ENCODE measurements at regions not wholly inside any gene's neighbourhood (a gene's known extent, or its start where the extent isn't known, plus 50 kb on each side); places are given as distances from the start of the nearest gene placed in this dataset.

DNA sequence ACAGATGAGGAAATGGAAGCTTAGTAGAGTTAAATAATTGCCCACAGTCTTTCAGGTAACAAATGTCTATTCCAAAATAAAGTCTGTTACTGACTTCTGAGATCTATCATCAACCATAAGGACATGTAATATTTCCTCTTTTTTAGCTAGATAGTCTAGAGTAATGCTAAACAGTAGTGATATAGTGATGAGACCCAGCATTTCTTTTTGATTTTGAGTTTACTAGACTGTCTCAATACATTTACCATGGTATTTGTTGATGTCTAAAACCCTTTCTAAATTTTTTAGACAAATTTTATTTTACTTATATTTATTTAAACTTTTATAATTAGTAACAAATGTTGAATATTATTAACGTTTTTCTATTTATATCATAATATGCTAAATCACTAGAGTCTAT is 465.1 kb upstream of the SLIT2 start:
- no peak for DNase-seq (ENCODE audit: low read depth in 3 of 3)

DNA sequence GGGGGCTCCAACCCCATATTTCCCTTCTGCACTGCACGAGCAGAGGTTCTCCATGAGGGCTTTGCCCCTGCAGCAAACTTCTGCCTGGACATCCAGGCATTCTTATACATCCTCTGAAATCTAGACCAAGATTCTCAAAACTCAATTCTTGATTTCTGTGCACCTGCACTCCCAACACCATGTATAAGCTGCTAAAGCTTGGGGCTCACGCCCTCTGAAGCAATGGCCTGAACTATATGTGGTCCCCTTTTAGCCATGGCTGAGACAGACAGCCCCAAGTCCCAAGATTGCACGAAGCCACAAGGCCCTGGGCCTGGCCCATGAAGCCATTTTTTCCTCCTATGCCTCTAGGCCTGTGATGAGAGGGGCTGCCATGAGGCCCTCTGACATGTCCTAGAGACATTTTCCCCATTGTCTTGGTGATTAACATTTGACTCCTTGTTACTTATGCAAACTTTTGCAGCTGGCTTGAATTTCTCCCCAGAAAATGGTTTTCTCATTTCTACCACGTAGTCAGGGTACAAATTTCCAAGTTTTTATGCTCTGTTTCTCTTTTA is 468.0 kb upstream of the SLIT2 start:
- no peak for DNase-seq (ENCODE audit: low read depth in 3 of 3)

DNA sequence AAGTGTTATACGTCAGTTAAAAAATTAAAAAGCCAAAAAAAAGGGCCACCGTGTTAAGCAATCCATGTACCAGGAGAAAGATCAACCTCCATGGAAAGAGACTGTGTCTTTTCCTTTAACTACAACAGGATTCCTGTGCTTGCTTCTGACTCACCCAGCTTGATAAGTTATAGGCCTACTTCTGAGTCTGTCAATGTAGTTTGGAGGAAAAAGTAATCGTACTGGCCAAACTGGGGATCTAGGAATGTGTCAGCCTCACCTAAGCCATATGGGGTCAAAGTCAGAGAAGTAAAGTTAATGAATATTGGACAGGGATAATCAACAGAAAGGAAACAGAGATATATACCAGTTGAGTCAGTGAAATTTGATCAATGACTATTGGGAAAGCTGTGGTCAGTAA is 470.8 kb upstream of the SLIT2 start:
- DNase-seq (ENCODE audit: low read depth in 3 of 3), result no peak

DNA sequence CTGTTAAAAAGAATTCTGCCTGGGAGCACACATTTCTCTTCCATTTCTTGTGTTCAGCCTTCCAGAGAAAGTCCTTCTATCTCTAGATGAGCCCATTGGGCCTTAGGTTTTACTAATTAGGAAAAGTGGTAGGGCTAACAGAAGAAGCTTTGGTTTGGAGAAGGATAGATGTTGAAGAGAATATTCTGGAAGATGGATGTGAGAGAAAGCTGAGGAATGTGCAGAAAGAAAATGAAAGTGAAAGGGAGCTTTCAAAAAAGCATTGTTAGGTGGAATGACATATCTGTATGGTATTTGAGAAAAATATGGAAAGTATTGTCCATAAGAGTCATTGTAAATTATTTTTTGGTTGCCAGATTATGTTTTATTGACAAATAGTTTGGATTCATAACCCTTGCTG is 474.8 kb upstream of the SLIT2 start:
- DNase-seq (ENCODE audit: low read depth in 3 of 3), result no peak

DNA sequence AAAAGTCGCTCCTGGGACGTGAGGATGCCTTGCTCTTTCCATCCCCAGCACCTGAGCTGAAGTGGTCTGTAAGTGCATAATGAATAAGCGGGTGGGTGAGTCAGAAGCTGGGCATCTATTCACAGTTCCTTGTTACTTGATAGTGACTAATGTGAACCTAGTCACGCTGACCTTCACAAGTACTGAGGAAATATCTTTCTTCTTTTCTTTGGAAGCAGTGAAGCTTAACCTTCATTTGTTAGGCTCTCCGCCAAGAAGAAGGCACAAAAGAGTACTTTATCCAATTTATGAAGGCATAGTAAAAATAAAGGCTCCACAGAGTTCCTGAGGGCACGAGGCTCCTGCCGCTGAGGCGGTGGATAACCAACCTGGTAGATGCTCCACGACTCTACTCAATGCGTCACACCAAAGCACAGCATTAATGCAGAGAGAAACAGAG is 475.7 kb upstream of the SLIT2 start:
- no peak for DNase-seq (ENCODE audit: low read depth in 3 of 3)

DNA sequence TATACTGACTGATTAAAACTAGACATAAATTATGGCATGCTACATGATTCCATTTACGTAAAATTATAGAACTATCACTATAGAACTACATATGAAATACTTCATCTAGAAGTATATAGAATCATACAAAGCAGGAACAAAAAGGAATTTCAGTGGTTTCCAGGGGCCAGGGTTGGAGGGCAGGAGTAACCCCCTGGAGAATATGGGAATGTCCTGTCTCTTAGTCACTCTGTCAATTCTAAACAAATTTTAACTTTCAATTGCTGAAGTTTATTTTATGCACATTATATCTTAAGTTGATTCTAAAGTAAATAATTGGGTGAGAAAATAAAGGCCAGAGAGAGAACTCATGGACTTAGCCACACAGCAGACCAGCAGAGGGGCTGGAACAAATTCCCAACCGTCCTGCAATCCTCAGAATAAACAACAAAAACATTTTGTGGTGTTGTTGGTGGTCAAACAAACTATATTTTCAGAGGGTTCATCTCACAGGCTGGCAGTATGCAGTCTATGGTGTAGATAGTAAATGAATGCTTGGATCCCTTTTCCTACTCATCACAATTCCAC is 476.9 kb upstream of the SLIT2 start:
- DNase-seq (ENCODE audit: low read depth in 3 of 3), result no peak

DNA sequence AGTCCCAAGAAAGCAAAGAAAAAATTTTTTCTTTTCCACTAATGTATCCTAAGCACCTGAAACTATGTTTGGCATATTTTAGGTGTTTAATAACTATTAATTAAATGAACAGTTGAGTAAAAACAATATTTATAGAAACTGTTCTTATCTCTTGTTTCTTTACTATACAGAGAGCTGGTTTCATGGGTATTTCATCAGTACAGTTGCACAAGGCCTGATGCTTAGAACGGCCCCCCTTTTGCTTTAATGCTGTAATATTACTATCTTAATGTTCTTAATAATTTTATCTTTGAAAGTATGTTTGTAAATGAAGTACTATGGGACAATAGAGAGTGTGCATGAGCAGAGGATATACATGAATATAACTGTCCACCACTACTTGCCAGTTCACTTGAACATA is 479.1 kb upstream of the SLIT2 start:
- DNase-seq (ENCODE audit: low read depth in 3 of 3), result no peak

DNA sequence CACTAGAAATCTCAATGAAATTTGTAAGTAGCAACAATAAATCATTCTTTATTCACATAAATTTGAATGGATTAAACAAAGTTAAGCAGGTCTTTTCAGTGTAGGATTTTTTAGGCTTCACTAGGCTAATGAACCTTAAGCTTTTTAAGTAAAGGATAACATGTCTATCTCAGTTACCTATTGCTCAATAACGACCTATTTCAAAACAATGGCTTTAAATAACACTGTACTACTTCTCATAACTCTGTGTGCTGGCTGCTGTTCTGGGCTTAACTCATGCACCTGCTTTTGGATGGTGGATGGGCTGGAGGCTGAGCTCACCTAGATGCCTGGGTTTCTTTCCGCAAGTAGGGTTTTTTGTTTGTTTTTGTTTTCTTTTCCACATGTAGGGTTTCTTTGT is 495.0 kb upstream of the SLIT2 start:
- DNase-seq (ENCODE audit: low read depth in 3 of 3), result no peak

DNA sequence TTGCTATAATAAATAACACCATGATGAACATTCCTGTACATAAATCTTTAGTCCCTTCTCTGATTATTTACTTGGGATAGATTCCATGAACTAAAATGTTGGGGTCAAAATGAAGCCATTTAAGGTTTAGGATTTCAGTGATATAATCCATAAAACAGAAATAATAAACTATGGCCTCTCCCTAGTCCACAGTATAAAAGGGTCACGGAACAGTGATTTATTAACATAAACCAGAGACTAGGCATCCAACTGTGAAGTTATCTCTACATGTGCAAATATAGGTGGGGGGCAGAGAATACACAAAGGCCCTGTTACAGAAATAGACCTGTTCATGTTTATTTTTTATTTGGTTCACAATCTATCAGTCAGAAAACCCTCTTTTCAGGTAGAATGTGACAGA is 499.1 kb upstream of the SLIT2 start:
- no peak for DNase-seq (ENCODE audit: low read depth in 3 of 3)

DNA sequence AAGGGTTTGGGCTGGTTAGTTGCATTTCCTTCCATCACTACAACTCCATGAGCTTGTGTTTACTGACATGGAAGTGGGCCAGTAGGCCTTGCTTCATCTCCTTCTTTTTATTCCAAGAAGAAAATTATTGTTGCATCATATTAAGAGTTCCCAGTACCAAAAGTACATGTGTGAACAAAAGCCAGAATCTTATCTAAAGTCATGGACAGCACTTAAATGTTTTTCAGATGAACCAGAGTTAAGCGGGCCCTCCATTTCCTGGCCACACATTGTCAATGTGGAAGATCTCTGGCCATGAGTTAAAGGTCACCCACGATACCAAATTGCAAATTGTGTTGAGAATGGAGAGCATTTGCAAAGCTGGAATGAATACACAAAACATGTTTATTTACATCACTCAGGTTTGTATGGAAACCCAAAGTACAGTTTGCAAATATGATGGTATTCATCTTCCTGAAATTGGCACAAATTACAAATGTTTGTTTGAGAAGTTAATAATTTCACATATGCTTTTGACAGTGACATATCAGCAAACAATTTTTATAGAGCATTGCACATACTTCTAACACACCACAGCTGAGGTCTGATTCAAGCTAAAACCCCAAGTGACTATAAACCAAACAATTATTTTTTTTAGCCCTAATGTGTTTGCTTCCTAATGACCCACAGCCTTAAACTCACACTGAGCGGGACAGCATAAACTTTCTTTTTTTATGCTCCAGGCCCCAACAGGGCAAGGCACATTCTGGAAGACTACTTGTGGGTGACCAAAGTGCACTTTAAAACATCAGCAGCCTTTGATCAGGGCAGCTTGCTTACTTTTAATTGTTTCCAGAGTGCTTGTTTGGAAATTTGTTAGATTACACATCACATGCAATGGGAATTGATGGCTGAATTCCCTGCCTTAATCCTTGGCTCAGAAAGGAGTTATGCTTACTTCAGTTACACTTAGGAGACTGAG is 502.9 kb upstream of the SLIT2 start:
- DNase-seq (ENCODE audit: low read depth in 3 of 3), result no peak

DNA sequence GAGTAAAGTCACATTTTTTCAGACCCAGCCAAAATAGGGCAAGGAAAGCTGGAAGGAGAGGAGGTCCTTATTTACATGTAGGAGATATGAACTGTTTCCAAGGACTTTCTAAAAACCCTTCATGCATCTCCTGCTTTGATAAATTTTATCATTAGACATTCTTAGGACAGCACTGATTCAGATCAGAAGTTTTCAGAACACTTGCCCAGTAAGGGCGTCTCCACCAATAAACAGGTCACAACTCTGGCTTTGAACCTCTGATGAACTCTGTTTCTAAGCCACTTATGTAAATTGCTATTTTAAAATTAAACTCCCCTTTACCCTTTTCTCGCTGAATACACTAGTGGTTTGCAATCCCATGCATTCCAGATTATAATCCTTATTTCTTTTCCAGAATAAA is 505.3 kb upstream of the SLIT2 start:
- DNase-seq (ENCODE audit: low read depth in 3 of 3), result no peak

DNA sequence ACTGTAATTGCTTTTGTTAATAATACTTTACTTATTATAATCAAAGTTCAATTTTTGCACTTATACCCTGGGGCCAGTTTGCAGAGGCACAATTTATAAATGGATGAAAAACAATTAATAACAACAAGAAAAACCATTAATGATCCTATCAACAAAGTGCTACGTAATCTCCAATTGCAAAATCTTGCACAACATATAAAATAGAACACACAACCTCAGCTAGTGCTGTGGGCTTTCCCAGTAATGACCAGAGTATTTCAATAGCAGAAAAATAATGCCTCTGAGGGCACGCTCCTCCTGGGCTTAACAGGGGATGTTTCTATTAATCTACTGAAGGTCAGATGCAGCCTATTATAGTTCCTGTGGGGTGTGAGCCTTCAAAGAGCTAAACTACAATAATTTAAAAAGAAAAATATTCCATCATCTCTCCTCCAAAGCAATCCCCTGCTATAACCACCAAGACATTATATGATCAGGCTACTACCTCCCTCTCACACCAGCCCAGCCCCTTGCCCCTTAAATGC is 508.5 kb upstream of the SLIT2 start:
- DNase-seq (ENCODE audit: low read depth in 3 of 3), result no peak

DNA sequence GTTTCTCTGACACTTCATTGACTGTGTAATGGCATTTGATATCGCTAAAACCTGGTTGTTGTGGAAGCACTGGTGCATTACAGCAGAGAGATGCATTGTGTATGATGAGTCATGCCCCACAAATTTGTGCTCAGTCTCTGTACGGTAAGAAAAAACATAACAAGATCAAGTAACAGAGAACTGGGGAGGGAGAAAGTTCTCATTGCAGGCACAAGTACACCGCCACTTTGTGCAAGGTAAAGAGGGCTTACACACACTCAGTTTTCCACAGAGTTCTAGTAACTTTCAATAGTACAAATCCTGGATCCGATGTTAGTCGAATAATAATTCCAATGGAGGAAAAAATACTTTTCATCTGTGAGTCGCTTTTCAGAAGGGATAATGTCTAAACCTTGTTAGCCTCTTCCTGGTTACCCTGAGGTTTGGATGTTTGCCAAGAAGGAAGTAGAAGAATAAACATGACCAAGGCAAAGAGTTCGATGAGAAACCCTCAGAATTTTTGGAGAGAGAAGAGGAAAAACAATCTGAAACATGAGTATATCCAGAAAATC is 512.5 kb upstream of the SLIT2 start:
- no peak for DNase-seq (ENCODE audit: low read depth in 3 of 3)

DNA sequence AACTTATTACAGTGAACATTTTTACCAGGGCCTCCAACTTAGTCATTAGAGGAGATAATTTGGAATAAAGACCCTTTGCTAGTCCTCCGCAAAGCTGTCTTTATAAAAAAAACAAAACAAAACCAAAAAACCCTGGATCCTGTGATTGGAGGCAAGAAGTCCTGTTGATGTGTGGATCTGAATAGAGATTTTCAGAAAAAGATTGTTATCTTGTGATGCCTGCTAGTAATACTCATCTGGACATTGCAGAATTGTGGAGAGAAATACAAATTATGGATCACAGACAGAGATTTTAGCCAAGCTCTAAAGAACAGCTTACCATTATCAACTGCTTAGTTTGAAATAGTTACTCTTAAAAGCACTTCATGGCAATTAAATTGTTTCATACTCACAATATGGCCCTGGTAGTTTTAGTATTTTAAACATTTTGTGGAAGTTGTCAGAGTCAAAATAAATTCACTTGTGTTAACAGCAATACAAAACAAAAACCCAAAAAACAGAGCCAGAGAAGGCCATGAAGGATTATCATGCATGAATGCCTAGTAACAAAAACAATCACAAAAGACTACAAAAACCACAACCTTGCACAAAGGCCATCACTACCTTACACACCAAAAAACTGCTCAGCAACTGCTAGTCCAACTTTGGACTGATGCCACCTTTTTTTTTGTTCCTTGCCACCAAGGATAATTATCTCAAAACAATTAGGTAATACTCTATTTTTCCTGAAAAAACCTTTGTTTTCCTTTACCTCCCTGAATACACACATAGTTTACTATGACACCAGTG is 514.5 kb upstream of the SLIT2 start:
- DNase-seq (ENCODE audit: low read depth in 3 of 3), result no peak

DNA sequence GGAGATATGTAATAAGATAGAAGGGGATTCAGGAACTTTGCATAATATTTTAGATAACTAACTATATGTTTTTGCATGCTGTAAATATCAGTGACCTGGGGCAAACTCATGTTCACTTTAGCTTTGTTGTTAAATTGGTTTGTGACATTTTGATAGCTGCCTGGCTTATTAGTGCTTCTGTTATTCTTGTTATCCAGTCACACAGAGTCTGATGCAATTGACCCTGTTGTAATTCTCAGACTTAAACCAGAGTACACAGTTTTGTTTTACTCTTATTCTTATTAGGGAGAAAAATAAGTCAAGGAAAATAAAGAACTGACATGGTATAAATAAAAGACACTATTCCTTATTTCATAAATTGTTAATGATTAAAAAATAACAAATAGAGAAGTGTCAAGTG is 516.7 kb upstream of the SLIT2 start:
- DNase-seq (ENCODE audit: low read depth in 3 of 3), result no peak

DNA sequence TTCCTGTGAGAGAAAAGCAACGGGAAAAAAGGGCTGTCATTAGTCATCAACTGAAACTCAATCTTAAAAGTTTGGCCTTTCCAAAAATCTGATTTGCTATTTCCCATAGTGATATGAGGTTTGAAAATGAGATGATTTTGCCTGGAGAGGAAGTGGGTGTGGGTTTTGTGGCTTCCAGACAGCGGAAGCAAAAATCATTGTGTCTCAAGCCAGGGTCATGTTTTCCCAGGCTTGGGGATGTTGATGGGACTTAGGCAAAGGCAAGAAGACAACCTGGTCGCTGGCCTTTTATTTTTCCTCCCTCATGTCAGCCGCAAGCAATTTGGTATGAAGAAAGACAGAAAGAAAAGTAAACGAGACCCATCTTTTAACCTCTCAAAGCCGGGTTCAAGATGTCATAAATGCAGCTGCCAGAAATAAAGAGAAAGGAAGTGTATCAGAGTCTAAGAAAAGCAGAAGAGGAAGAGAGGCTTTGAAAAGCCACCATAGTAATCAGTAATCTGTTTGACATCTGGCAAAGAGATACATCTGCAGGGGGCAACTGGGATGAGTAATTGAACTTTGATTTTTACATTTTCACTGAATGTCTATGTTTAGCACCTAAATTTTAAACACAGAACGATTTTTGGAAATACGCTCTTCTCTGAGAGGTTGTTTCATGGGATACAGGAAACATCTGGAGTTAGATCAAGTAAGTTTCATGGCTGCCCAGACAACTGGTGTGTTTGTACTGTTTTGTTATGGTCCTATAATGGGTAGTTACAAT is 521.6 kb upstream of the SLIT2 start:
- no peak for DNase-seq (ENCODE audit: low read depth in 3 of 3)

DNA sequence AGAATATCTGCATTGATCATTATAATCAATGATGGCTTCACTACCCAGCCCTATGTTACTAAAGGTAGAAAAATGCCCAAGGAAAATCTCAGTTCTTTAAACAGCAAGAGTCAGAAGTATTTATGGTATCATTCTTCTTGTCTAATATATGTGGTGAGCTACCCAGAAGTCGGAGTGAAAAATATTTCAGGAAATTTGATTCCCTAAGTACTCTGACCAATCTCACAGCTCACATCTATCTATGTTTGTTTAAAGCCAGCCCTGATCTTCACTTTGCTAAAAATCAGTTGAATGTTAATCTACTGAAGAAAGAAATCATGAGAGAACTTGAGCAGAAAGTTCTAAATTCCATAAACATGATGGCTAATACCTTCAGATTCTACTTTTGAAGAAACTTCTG is 522.9 kb upstream of the SLIT2 start:
- DNase-seq (ENCODE audit: low read depth in 3 of 3), result no peak

DNA sequence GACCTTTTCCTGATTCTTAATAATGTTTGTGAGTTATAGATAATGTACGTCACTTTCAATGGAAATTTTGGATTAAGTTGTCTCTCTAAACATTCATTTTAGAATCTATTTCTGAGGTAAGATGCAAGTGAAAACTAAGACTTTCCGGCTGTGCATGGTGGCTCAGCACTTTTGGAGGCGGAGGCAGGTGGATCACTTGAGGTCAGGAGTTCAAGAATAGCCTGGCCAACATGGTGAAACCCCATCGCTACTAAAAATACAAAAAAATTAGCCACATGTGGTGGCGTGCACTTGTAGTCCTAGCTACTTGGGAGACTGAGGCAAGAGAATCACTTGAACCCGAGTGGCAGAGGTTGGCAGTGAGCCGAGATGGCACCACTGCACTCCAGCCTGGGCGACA is 524.6 kb upstream of the SLIT2 start:
- no peak for DNase-seq (ENCODE audit: low read depth in 3 of 3)

DNA sequence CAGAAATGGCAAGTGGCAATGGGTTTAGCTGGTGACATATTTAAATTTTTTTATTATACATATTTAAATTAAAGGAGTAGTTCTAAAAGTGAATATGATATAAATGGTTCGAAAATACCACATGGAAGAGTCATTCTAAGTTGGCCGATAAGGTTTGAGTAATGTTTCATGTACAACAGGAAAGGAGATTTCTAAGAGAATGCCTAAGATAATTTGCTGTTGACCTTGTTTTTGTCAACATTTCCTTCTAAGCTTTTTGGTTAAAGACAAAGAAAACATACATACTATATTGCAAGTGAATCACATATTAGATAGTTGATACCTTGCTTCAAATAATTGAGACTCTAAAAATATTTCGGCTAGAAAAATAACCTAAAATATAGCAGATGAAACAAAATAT is 526.6 kb upstream of the SLIT2 start:
- DNase-seq (ENCODE audit: low read depth in 3 of 3), result no peak

DNA sequence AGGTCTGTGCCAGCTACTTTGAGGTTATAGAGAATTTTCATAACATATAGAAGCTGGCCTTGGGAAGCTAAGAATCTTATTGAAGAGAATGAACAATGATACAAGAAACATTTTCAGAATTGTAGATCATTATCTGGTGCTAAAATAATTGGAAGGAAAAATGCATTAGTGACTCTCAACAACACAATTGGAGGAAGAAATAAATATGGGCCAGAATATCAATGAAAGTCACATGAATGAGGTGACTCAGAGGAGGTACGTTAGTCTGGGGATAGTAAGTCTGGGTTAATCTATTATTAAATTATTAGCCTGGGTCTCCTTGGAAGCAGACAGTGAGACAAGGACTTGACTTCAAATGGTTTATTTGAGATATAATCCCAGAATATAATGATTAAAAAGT is 529.3 kb upstream of the SLIT2 start:
- no peak for DNase-seq (ENCODE audit: low read depth in 3 of 3)

DNA sequence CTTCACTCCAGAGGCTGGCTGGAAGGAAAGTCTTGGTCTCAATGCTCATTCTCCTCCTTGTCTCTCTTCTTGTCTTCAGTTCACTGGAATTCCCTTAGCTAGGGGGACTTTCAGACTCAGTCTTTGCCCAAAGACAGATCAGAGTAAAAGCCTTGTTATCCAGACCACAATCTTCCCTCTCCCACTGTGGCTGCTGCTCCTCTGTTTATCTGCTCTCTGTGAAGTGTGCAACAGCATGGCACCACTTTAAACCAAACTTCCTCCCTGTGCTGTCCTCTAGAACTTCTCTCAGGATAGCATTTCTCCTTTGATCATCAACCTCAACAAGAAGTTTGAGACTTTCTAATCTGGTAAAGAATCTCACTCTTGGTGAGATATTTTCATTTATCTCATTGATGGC is 530.1 kb upstream of the SLIT2 start:
- no peak for DNase-seq (ENCODE audit: low read depth in 3 of 3)

Data from stimulated activated CD4-positive, alpha-beta T cell treated with anti-CD3 and anti-CD28 coated beads, TNF-alpha, amount 100 ng/mL, for 48 hours (primary cell).